Activated naive CD4-positive, alpha-beta T cell treated with anti-CD3 and anti-CD28 coated beads for 36 hours (primary cell): ENCODE measurements at regions not wholly inside any gene's neighbourhood (a gene's known extent, or its start where the extent isn't known, plus 50 kb on each side); places are given as distances from the start of the nearest gene placed in this dataset.

ENCODE experiments used
- CTCF ChIA-PET: fragments of 350-600 bp; sonication (Branson Sonifier 250); formaldehyde crosslinking; loops from one replicate; lab custom pipeline; 2021; ENCODE audit warnings: antibody characterized with exemption; lab: Charles Lee
- DNase-seq: peaks from one replicate; pipeline ENCODE4 v3.0.0-alpha.2; 2020
- H3K27ac Mint-ChIP-seq: one replicate; pipeline ENCODE4 v1.8.0; 2021; ENCODE audit warnings: mild to moderate bottlenecking, mixed read lengths
- H3K27me3 Mint-ChIP-seq: one replicate; pipeline ENCODE4 v1.8.0; 2021; ENCODE audit warnings: low read depth, mixed read lengths
- H3K36me3 Mint-ChIP-seq: one replicate; pipeline ENCODE4 v1.8.0; 2021; ENCODE audit warnings: low read depth, mixed read lengths
- H3K4me1 Mint-ChIP-seq: one replicate; pipeline ENCODE4 v1.8.0; 2021; ENCODE audit warnings: low read depth, mixed read lengths
- H3K4me3 Mint-ChIP-seq: one replicate; pipeline ENCODE4 v1.8.0; 2021; ENCODE audit warnings: mild to moderate bottlenecking, moderate library complexity, mixed read lengths
- H3K9me3 Mint-ChIP-seq: one replicate; pipeline ENCODE4 v1.8.0; 2021; ENCODE audit warnings: mixed read lengths
- intact Hi-C: fragments of 100-400 bp; cut with micrococcal nuclease; formaldehyde crosslinking; loops from one replicate; pipeline ENCODE4 v1.15.1; 2023

- Mint-ChIP-seq H3K9me3 (no peaks in the 10 kb centered on the region), H3K4me1 (peaks cover 11% of the 10 kb centered on the region), H3K27ac (no peak overlapping the region), H3K4me3 (no peak overlapping the region), H3K36me3 (no peaks in the 10 kb centered on the region), H3K27me3 (peaks cover 5% of the 10 kb centered on the region)
- CTCF ChIA-PET = no interaction called here
- DNase-seq = no peak
- intact Hi-C loops = no loop called here
Observed at GRCh38 chr1:167161762-167162161, 58.9 kb upstream of the POU2F1 start.

- H3K36me3 Mint-ChIP-seq = no peaks in the 10 kb centered on the region
- H3K27me3 Mint-ChIP-seq = peaks cover 9% of the 10 kb centered on the region
- CTCF ChIA-PET = interaction anchor here (0.9 kb wide), 1 partner anchor 102 kb away, joined by 3 read pairs; no protein-coding TSS in a partner anchor
- intact Hi-C loops = no loop called here
- H3K4me1 Mint-ChIP-seq = peaks cover 11% of the 10 kb centered on the region
- H3K9me3 Mint-ChIP-seq = peaks cover 6% of the 10 kb centered on the region
- no peak for DNase-seq
- no peak overlapping the region for H3K4me3 Mint-ChIP-seq
- peak overlapping the region; percentile 21 for H3K27ac Mint-ChIP-seq
Observed at GRCh38 chr1:167165219-167165618, 55.5 kb upstream of the POU2F1 start.

GRCh38 chr1:167165948-167166689, 54.6 kb upstream of the POU2F1 start:
- Mint-ChIP-seq H3K9me3 (peaks cover 6% of the 10 kb centered on the region), H3K4me3 (no peak overlapping the region), H3K27me3 (peaks cover 9% of the 10 kb centered on the region), H3K36me3 (no peaks in the 10 kb centered on the region), H3K27ac (no peak overlapping the region), H3K4me1 (peaks cover 11% of the 10 kb centered on the region)
- CTCF ChIA-PET = interaction anchor here (0.9 kb wide), 1 partner anchor 103 kb away, joined by 3 read pairs; no protein-coding TSS in a partner anchor
- intact Hi-C loops = no loop called here
- no peak for DNase-seq

GRCh38 chr1:167166690-167167075, 54.0 kb upstream of the POU2F1 start:
- DNase-seq = no peak
- peaks cover 9% of the 10 kb centered on the region for H3K27me3 Mint-ChIP-seq
- peaks cover 6% of the 10 kb centered on the region for H3K9me3 Mint-ChIP-seq
- CTCF ChIA-PET = no interaction called here
- H3K4me3 Mint-ChIP-seq = no peak overlapping the region
- peaks cover 11% of the 10 kb centered on the region for H3K4me1 Mint-ChIP-seq
- H3K27ac Mint-ChIP-seq = no peak overlapping the region
- intact Hi-C loops = no loop called here
- no peaks in the 10 kb centered on the region for H3K36me3 Mint-ChIP-seq

GRCh38 chr1:167168424-167168823, 52.3 kb upstream of the POU2F1 start:
- CTCF ChIA-PET = no interaction called here
- no peak for DNase-seq
- Mint-ChIP-seq H3K4me3 (no peak overlapping the region), H3K36me3 (no peaks in the 10 kb centered on the region), H3K4me1 (peaks cover 5% of the 10 kb centered on the region), H3K9me3 (peaks cover 6% of the 10 kb centered on the region), H3K27me3 (peaks cover 9% of the 10 kb centered on the region), H3K27ac (no peak overlapping the region)
- intact Hi-C loops = no loop called here

- no peak overlapping the region for H3K27ac Mint-ChIP-seq
- intact Hi-C loops = no loop called here
- H3K27me3 Mint-ChIP-seq = peaks cover 8% of the 10 kb centered on the region
- CTCF ChIA-PET = no interaction called here
- peaks cover 6% of the 10 kb centered on the region for H3K9me3 Mint-ChIP-seq
- no peak for DNase-seq
- no peak overlapping the region for H3K4me3 Mint-ChIP-seq
- no peaks in the 10 kb centered on the region for H3K4me1 Mint-ChIP-seq
- H3K36me3 Mint-ChIP-seq = no peaks in the 10 kb centered on the region
Observed at GRCh38 chr1:167169642-167170041, 51.0 kb upstream of the POU2F1 start.
